Activated CD4-positive, alpha-beta T cell treated with anti-CD3 and anti-CD28 coated beads, Interleukin-2, amount 50 U/mL, for 48 hours (primary cell): ENCODE measurements at regions not wholly inside any gene's neighbourhood (a gene's known extent, or its start where the extent isn't known, plus 50 kb on each side); places are given as distances from the start of the nearest gene placed in this dataset.

Experiments used
- DNase-seq, 2 experiments: peaks; one replicate each; pipeline ENCODE4 v3.0.0-alpha.2; 2020

DNA sequence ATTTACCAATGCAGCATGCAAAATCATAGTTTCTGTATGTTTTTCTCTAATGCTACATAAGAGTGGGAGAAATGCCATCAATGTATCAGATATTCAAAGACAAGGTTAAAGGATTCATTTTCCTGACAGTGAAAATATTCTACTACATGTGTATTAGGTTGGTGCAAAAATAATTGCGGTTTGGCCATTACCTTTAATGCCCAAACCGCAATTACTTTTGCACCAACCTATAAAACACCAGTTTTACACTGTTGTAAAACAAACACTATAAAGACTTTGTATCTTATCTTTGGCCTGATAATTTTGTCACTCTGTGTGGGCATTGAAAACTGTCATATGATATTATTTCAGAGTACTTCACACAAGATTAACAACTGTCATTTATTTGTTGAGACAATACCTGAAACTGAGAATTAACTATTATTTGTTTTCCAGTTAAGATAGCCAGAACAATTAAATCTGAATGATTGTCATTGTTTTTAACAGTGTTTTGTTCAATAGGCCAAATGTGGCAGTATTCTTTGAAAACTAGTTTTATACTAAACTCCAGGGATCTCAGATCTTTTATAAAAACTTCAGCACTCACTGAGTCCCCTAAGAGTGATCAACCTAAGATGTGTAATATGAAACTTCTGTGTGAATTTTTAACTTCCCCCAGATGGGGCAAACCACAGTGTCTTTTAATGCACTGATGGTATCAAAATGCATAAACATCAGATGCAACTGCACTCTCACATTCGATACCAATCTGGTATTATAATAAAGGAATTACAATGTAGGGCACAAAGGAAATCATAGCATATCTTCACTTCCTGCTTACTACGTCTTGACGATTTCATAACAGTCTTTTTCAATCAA lies 53.8 kb upstream of the FBN2 start:
- no peak for DNase-seq

DNA sequence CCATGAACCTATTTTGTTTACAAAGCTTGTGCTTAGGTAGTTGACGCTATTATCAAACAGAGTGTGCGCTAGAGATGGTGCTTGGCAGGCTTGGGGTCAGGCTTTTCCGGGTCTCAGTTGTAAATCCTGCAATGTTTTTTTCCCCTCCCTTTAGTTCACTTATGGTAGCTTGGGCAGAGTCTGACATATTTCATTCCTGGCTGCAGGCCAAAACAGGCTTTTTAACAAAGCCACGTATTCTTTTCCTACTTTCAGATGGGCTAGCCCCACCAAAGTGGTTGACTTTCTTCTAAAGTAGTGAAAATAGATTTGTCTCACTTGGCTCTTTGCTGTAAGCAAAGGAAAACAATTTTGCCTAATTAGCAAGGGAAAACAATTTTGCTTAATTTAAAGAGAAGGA lies 58.0 kb upstream of the FBN2 start:
- DNase-seq = no peak

DNA sequence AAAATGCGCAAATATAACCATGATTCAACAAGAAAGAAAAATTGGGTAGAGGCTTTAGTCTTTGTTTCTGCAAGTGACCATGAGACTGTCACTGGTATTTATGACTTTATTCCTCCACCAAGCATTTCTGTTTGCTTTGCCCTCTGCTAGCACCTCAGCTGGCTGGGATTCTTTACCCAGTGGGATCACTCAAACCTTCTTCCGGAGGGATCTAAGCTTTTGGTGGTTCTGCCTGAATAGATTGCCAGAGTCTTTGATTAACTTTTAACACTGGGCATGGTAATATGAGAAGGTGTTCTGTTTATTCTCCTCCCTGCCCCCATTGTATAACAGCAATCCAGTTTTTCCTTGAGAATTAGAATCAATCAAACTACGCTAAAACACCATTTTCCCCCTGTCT lies 59.1 kb upstream of the FBN2 start:
- DNase-seq = no peak

DNA sequence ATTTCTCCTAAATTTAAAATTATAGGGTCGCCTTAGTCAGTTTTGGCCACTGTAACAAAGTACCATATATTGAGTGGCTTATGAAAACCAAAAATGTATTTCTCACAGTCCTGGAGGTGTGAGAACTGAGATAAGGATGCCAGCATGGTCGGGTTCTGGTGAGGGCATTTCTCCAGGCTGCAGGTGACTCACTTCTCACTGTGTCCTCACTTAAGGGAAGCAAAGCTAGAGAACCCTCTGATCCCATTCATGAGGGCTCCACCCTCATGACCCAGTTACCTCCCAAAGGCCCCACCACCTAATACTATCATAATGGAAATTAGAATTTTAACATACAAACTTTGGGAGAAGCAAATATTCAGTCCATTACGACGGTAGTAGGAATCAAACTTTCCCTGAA lies 75.1 kb upstream of the FBN2 start:
- DNase-seq = no peak

DNA sequence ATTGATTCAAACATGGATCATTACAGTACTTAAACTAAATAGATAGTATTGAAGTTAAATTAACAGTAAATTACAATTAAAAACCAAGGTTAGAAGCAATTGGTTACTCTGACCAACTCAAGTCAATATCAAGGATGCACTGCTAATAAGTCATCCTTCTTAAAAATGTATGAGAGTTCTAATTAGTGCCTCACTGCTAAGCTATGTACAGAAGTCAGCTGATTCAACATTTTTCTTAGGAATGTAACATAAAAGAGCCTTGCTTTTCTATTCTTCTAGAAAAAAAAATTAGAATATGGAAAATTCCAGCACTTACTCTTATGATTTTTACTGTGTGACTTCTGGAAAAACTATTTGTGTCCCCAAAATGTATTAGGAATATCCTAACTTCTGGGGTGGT lies 75.7 kb upstream of the FBN2 start:
- no peak for DNase-seq

DNA sequence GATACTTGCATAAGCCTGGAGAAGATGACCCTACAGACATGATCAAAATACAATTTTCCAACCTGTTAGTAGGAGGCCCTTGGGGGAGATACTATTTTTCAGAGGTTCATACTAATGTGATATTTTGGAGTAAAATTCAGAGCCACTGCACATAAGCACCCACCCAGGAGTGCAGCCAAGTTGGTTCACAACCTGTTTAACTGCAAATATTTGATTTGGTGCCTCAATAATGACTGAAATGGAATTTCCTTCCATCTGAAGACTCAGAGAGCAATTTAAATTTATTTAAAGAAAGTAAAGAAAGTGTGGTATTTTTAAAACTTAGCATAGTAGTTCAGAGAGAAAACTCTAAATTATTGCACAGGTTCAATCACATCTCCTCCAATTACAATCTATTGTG lies 77.5 kb upstream of the FBN2 start:
- DNase-seq = no peak

DNA sequence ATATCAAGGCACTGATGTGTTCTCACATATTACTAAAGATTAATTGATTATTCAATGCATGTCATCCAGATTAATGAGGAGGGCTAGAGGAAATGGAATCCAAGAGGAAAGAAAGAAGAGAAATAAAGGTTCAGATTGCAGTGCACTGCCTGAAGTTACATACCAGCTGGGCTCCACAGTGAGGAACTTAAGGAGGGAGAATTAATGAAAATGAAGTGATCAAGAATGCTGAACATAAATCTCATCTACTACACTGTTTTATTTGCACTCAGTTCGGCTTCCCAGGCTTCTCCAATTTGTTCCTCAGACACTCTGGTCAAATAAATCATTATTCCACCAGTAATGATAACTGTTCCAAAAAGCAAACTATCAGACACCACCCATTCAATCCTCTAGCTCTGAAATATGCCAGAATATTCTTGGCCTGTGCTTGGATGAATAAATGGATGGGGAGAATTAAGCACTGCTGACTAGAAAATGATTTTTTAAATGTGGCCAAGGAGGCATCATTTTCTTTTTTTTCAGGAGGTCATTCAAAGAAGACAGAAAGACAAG lies 88.6 kb upstream of the FBN2 start:
- no peak for DNase-seq

DNA sequence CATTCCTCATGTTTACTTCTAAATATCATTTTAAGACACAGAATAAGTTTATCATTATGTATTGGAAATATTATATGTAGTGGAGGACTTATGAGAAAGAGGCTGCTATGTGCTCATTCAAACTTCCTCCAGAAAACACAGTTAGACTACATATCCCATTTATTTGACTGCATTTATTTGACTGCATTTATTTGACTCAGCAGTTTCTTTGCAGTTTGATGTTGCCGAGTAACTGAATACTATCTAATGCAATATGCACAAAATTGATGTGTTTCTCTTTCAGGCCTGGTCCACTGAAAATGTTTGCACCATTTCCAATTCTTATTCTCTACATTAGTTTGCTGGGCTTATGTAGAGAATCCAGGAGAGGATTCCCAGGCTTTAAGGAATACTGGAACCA lies 89.9 kb upstream of the FBN2 start:
- DNase-seq = no peak

DNA sequence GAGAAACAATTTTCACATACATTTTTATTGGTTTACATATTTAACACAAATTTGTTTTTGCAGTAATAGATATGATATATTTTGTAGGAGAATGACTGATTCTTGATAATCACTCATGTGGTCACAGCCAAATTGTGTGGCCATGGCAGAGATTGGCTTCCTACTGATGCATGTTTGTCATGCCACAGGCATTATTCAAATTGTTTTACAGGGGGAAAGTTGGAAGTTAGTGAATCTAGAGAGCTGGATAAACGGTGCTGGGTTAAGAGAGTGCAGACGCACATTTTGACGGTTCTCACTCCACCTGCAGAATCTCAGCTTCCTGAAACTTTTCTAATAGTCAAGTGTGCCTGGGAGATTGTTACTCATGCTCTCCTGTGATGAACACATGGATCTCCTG lies 91.1 kb upstream of the FBN2 start:
- no peak for DNase-seq

DNA sequence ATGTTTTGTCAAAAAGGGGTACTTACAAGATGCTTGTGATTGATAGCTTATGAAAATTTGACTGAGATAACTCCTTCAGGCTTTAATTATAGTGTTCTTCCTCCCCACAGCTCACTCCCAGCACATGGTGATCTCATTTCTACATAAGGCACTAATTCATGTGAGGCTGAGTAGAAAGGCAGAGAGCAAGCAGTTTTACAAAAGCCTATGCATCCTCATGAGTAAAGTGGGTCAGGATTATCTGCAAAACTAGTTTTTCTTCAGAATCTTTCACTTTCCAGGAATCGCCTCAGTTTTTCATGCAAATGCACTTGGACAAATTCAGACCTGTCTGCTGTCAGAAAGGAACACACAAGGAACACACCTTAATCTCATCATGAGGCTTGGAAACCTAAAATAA lies 92.1 kb upstream of the FBN2 start:
- no peak for DNase-seq

DNA sequence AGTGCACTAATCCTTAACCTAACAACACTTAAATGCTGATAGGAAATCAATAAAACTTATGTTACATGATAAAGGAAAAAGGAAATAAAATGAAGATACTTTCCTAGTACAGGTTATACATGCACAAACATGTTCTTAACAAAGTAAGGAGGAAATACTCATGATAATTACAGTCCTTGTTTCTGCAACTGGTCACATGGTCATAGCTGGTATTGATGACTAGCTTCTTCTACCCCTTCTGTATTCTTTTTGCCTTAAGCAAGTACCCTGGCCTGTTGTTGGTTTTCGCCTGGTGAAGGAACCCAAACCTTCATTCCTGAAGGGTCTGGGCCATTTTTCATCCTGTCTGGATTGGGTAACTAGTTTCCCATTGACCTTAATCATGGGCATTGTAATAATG lies 93.7 kb upstream of the FBN2 start:
- no peak for DNase-seq

DNA sequence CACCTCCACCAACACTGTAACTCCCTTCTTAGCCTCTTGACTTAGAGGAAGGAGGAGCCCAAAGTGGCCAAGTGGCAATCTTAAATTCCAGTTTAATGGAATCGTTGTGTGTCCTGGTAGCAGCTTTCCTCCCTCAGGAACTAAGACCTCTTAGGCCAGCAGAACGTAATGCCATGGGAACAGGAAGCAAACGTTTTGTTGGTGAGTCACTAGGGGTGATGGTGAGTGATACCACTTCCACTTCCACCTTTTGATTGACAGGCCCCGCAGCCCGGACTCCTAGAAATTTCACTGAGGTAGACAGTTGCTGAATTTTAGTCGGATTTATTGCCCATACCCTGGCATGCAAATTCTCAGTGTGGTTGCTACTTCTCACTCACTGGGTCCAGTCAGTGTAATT lies 94.2 kb upstream of the FBN2 start:
- no peak for DNase-seq

DNA sequence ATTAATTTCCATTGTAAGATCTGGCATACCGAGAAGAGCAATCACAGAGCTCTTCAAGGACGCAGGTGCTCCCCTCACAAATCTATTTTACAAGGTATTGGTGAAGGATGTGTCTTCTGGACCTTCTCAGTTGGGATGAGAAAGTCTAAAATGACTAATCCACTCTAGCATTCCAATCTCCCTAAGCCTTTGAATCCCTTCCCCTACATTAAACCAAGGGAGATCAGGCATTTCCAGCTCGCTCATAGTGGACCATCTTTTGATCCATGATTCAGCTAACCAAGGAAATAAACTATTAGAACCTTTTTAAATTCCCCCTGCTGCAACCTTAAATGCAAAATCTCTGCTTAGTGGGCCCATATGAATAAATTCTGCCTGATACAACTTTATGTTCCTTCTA lies 95.9 kb upstream of the FBN2 start:
- DNase-seq = no peak

DNA sequence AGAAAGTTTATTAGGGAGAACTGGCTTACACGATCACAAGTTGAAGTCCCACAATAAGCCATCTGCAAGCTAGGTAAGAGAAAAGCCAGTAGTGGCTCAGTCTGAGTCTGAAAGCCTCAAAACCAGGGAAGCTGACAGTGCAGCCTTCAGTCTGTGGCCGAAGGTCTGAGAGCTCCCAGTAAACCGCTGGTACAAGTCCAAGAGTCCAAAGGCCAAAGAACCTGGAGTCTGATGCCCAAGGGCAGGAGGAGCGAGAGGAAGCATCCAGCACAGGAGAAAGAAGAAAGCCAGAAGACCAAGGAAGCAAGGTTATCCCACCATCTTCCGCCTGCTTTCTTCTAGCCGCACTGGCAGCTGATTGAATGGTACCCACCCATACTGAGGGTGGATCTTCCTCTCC lies 97.3 kb upstream of the FBN2 start:
- no peak for DNase-seq

DNA sequence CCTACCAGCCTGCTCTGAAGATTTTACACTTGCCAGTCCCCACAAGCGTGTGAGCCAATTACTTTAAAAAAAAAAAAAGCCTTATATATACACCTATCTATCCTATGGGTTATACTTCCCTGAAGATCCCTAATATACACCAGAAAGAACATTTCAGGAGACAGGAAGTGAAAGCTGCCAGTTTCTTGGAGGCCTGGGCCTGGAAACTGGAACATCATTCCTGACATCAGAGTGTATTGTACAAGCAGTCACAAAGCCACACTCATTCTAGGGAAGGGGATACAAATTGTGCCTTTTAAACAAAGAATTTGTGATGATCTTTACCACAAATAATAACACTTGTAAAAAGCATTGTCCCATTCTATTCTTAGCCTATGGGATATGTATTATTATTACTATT lies 98.3 kb upstream of the FBN2 start:
- DNase-seq = no peak

DNA sequence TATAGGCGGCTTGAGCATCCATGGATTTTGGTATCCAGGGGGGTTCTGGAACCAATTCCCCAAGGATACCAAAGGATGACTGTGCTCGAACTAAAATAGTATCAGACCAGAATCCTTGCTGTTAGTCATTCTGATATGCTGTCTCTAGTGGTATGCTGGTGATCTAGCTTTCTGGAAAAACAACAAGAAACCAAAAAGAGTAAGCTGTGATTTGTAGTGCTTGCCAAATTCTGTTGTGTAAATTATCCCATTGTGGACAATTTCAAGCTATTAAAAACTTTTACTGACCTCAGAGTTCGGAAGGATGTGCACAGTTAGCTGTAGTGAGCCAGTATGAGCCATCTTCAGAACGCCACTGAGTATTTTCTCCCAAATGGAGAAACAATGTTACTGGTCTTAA lies 99.0 kb upstream of the FBN2 start:
- no peak for DNase-seq

DNA sequence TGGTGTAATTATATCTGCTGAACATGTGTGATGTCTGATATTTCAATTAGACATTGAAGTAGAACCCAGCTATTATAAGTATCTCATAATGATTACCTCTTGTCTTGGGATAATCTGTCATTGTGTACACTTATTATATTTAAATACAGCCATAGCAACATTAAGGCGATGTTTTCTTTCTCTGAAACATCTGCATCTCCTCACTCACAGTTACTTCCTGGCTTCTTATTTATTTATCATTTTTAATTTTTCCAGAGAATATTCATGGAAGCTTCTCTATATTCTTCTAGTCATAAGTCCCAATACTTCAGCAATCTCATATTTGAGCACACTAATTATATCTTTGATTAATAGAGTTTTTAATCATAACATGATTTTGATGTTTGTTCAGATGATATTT lies 103.8 kb upstream of the FBN2 start:
- no peak for DNase-seq

DNA sequence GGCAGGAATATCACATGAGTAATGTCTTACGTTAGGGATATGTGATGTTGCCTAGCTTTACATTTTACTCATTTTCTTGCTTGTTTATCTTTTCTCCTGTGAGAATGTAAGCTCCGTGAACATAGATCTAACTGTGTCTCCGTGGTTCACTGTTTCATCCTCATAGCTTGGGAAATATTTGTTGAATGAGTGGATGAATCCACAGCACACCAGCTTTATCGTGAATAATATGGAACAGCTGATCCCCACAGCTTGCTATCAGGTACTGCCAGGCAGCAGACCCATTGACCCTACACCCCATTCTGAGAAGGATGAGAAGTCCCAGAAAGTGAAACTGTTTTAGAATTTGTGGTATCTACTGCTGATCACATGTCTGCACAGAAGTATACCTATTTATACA lies 106.8 kb upstream of the FBN2 start:
- DNase-seq = no peak

DNA sequence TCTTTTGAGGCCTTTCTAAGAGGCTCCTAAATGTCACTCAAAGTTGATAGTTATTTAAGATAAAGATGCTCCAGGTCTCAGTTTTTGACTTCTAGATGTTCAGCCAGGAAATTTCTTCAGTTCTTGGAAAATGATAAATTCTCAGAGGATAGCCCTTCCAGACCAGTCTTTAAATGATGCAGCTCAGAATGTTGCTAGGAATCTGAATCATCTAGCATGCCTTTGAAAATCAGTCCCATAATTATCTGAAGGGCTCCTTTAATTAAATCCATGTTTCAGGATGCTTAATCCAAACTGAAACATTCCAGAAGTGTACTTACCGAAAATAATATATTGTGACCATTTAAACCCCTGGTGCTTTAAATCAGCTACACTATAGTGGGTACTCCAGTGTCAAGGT lies 107.5 kb upstream of the FBN2 start:
- no peak for DNase-seq

DNA sequence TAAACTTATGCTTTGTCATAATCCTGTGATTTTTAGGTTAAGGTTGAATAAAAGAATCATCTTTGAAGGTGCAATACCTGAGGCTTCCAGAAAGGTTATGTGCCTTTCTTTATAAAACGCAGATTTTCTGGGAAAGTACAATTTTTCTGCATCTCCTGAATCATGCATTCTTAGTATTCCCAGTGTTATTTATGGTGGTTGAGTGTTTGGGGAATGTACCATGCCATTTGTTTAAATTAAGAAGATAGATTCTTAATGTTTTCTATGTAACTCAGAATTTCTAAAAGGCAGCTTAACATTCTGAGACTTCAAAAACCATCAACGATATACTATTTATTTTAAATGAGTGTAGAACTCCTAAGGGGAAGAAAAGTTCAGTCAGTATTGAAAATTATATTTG lies 108.1 kb upstream of the FBN2 start:
- DNase-seq = no peak

DNA sequence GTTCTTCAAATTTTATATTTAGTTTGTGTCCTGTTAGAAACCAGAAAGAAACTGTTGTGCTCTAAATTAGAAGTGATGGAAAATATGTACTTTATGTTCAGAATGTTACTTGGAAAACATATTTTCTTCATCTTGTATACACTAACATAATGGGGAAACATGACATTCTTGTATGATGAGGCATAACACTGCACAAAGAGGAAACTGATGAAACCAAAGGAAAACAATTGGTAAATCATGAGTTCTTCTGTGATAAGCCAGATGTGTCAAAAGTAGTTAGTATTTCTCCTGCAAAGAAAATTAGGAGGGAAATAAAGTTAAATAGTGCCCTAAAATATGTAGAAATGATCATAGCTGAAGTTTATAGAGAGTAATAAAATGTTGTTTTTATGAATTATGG lies 111.1 kb upstream of the FBN2 start:
- DNase-seq = no peak

DNA sequence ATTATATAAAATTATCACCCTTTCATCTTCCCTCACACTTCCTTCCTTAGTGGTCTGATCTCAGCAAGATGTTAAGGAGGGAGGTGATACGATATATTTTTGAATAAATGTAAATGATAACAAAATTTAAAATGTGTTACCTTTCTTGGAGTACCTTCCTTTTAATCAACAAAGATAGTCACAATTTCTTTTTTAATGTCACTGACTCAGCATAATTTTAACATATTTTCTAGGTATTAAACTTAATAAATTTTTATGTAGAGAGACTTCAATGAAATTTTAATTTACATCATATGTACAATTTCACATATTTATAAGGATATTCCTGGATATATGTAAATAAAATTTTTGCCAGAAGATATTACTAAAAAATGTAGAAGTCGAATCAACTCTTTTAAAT lies 125.0 kb upstream of the FBN2 start:
- no peak for DNase-seq

DNA sequence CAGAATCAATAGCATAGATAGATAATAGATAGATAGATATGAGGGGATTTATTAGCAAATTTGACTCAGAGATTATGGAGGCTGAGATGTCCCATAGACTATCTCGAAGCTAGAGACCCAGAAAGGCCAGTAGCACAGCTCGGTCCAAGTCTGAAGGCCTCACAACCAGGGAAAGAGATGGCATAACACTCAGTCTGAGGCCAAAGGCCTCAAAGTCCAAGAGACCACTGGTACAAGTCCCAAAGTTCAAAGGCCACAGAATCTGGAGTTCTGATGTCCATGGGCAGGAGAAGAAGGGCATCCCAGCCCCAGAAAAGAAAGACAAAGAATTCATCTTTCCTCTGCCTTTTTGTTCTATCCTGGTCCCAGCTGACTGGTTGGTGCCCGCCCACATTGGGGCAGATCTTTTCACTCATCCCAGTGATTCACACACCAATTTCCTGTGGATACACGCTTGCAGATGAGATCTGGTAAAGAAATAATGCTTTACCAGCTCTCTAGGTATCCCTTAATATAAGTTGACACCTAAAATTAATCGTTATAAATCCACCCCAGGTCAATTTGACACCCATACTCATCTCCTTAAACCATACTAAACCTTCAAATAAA lies 127.8 kb upstream of the FBN2 start:
- DNase-seq = no peak

DNA sequence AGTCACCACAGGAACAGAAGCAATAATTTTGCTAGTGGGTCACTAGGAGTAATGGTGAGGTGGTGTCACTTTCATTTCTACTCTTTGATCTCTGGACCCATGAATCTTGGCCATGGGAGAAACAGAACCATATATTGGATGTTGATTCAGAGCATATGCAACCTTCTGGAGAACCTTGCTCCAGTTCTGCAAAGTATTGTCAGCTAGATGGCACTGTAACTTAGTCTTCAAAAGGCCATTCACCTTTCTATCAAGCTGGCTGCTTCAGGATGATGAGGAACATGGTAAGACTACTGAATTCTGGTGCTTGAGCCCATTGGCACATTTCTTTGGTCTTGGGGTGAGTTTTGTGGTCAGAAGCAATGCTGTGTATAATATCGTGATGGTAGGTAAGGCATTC lies 129.1 kb upstream of the FBN2 start:
- DNase-seq = no peak

DNA sequence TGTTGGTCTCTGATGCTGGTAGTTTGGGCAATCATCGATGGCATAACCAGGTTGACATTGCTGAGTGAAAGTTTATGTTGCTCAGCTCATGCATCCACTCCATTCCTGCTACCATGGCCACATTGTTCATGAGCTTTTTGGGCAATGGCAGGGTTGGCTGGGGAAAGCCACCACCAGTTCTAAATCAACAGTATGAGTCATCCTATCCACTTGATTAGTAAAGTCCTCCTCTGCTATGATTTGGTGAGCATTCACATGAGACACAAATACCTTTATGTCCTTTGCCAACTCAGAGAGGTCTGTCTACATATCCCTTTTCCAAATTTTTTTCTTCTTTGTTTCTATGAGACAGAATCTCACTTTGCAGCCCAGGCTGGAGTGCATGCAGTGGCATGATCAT lies 129.7 kb upstream of the FBN2 start:
- no peak for DNase-seq
